GM23338 (cell line): ENCODE measurements at regions not wholly inside any gene's neighbourhood (a gene's known extent, or its start where the extent isn't known, plus 50 kb on each side); places are given as distances from the start of the nearest gene placed in this dataset.
A peak's percentile ranks its signal among the peaks of the same experiment; 100 is the strongest.

Experiments used
- ATAC-seq: fragments of 200-7000 bp; cut with Tn5 transposase; 3 replicates; pipeline ENCODE4 v1.9.1; 2020
- DNase-seq: peaks from one replicate; pipeline ENCODE4 v3.0.0-alpha.2; 2015; ENCODE audit warnings: low spot score
- H2AFZ ChIP-seq: fragments of 200-600 bp; sonication (generic); 2 replicates; pipeline ENCODE4 v1.8.0; 2016; ENCODE audit warnings: antibody characterized with exemption, mild to moderate bottlenecking, moderate library complexity
- H3F3A ChIP-seq: fragments of 200-600 bp; sonication (generic); replicated peaks from 2 replicates; pipeline ENCODE4 v1.8.0; 2017; ENCODE audit warnings: antibody characterized with exemption, mixed run types, low read depth
- H3K27ac ChIP-seq: fragments of 200-600 bp; sonication (generic); 2 replicates; pipeline ENCODE4 v1.6.1; 2016; ENCODE audit warnings: low read depth
- H3K27me3 ChIP-seq: fragments of 200-600 bp; sonication (generic); 2 replicates; pipeline ENCODE4 v1.8.0; 2016; ENCODE audit warnings: mild to moderate bottlenecking, mixed run types, moderate library complexity; ENCODE audit not compliant: insufficient read depth
- H3K36me3 ChIP-seq: fragments of 200-600 bp; sonication (generic); 2 replicates; pipeline ENCODE4 v1.8.0; 2016; ENCODE audit warnings: mild to moderate bottlenecking; ENCODE audit not compliant: insufficient read depth
- H3K4me1 ChIP-seq: fragments of 200-600 bp; sonication (generic); 2 replicates; pipeline ENCODE4 v1.8.0; 2016; ENCODE audit warnings: mild to moderate bottlenecking, moderate library complexity; ENCODE audit not compliant: insufficient read depth
- H3K4me2 ChIP-seq: fragments of 200-600 bp; sonication (generic); 2 replicates; pipeline ENCODE4 v1.7.1; 2017; ENCODE audit warnings: mixed run types
- H3K4me3 ChIP-seq: fragments of 200-600 bp; sonication (generic); 2 replicates; pipeline ENCODE4 v1.6.1; 2016; ENCODE audit warnings: mixed run types
- H3K79me2 ChIP-seq: fragments of 200-600 bp; sonication (generic); replicated peaks from 2 replicates; pipeline ENCODE4 v1.8.0; 2017; ENCODE audit warnings: mild to moderate bottlenecking; ENCODE audit not compliant: insufficient read depth
- H3K9me2 ChIP-seq: fragments of 200-600 bp; sonication (generic); 2 replicates; pipeline ENCODE4 v1.8.0; 2017; ENCODE audit not compliant: insufficient read depth
- H4K20me1 ChIP-seq: fragments of 200-600 bp; sonication (generic); replicated peaks from 2 replicates; pipeline ENCODE4 v1.8.0; 2017; ENCODE audit warnings: mild to moderate bottlenecking; ENCODE audit not compliant: insufficient read depth
- H3K27ac Mint-ChIP-seq: 2 replicates; pipeline ENCODE4 v1.8.0; 2020; ENCODE audit warnings: inconsistent platforms, mild to moderate bottlenecking, moderate library complexity, mixed read lengths
- H3K27me3 Mint-ChIP-seq: 3 replicates; pipeline ENCODE4 v1.8.0; 2022; ENCODE audit warnings: low read depth, mild to moderate bottlenecking, moderate library complexity, mixed read lengths, inconsistent platforms; ENCODE audit not compliant: insufficient read depth, poor library complexity
- H3K36me3 Mint-ChIP-seq: 3 replicates; pipeline ENCODE4 v1.8.0; 2021; ENCODE audit warnings: low read depth, mild to moderate bottlenecking, inconsistent platforms, moderate library complexity, mixed read lengths
- H3K4me1 Mint-ChIP-seq: 3 replicates; pipeline ENCODE4 v1.8.0; 2020; ENCODE audit warnings: mild to moderate bottlenecking, inconsistent platforms, mixed read lengths
- H3K4me3 Mint-ChIP-seq: 3 replicates; pipeline ENCODE4 v1.8.0; 2021; ENCODE audit warnings: moderate library complexity, mild to moderate bottlenecking, inconsistent platforms, mixed read lengths
- H3K9me3 Mint-ChIP-seq: 3 replicates; pipeline ENCODE4 v1.8.0; 2020; ENCODE audit warnings: moderate library complexity, mild to moderate bottlenecking, inconsistent platforms, mixed read lengths
- CREB1 ChIP-seq: fragments of 250-450 bp; sonication (Bioruptor Pico); IDR thresholded peaks from 2 replicates; pipeline ENCODE4 v1.5.0; 2020; ENCODE audit warnings: low read depth, mild to moderate bottlenecking, moderate library complexity
- CTCF ChIP-seq, 2 experiments: fragments of 200-600 bp in 1 of 2; sonication (generic) in 1 of 2; conservative IDR thresholded peaks; 2 replicates each; pipeline versions ENCODE4 v1.5.1 to v1.6.1; 2016 to 2017; ENCODE audit warnings: antibody characterized with exemption in 2 of 2, low read depth in 2 of 2, mild to moderate bottlenecking in 2 of 2, moderate library complexity in 1 of 2
- ETS1 ChIP-seq: IDR thresholded peaks from 2 replicates; pipeline ENCODE4 v1.6.1; 2016; ENCODE audit warnings: antibody characterized with exemption
- EZH2 ChIP-seq: fragments of 200-600 bp; sonication (generic); IDR thresholded peaks from one replicate; pipeline ENCODE4 v1.8.0; 2017; ENCODE audit warnings: antibody characterized with exemption, mild to moderate bottlenecking, low read depth; ENCODE audit not compliant: unreplicated experiment
- EZH2phosphoT487 ChIP-seq: fragments of 200-600 bp; sonication (generic); IDR thresholded peaks from one replicate; pipeline ENCODE4 v1.8.1; 2018; ENCODE audit warnings: antibody characterized with exemption; ENCODE audit not compliant: unreplicated experiment
- JUNB ChIP-seq: IDR thresholded peaks from one replicate; pipeline ENCODE4 v1.6.1; 2016; ENCODE audit warnings: antibody characterized with exemption; ENCODE audit not compliant: unreplicated experiment
- NANOG ChIP-seq: IDR thresholded peaks from 2 replicates; pipeline ENCODE4 v1.6.1; 2016; ENCODE audit warnings: antibody characterized with exemption, borderline replicate concordance
- REST ChIP-seq: IDR thresholded peaks from one replicate; pipeline ENCODE4 v1.6.1; 2018; ENCODE audit warnings: antibody characterized with exemption; ENCODE audit not compliant: unreplicated experiment
- STAT1 ChIP-seq: IDR thresholded peaks from one replicate; pipeline ENCODE4 v1.6.1; 2016; ENCODE audit warnings: antibody characterized with exemption; ENCODE audit not compliant: unreplicated experiment
- ZNF114 ChIP-seq: fragments of 250-450 bp; sonication (Bioruptor Pico); IDR thresholded peaks from 2 replicates; pipeline ENCODE4 v1.5.0; 2020; ENCODE audit warnings: mild to moderate bottlenecking, moderate library complexity
- ZNF331 ChIP-seq: fragments of 250-450 bp; sonication (Bioruptor Pico); IDR thresholded peaks from 2 replicates; pipeline ENCODE4 v1.5.0; 2020; ENCODE audit warnings: low read depth, mild to moderate bottlenecking, moderate library complexity
- ZNF462 ChIP-seq: fragments of 250-450 bp; sonication (Bioruptor Pico); IDR thresholded peaks from 2 replicates; pipeline ENCODE4 v1.5.0; 2020; ENCODE audit warnings: mild to moderate bottlenecking, moderate library complexity

- TF ChIP-seq CREB1 (no peak), NANOG (no peak), ETS1 (no peak)
These were observed 265.4 kb upstream of the ARHGAP20 start (continued) for GRCh38 chr11:110977661-110978060.

- H3K27me3 Mint-ChIP-seq: peaks cover 4% of the 10 kb centered on the region
- TF ChIP-seq JUNB (no peak), REST (no peak), EZH2 (no peak), ZNF114 (CRISPR knock-in tag) (no peak), CTCF (conservative IDR thresholded peaks at IDR 0.05; ENCODE audit: low read depth in 2 of 2) (no peak), CREB1 (no peak), ETS1 (no peak), ZNF462 (CRISPR knock-in tag) (no peak), STAT1 (no peak), EZH2phosphoT487 (no peak), ZNF331 (CRISPR knock-in tag) (no peak), NANOG (no peak)
These were observed 262.5 kb upstream of the ARHGAP20 start for GRCh38 chr11:110974731-110975130.

More at GRCh38 chr11:110974731-110975130, 262.5 kb upstream of the ARHGAP20 start:
- no peak overlapping the region for H3K4me3 Mint-ChIP-seq
- no peaks in the 10 kb centered on the region for H3K4me1 ChIP-seq
- 0 out of 2 replicates have a peak overlapping the region, but pooled peaks have one; percentile 1 for H2AFZ ChIP-seq
- ATAC-seq (no peak), DNase-seq (no peak)
- H4K20me1 ChIP-seq: no peaks in the 10 kb centered on the region
- no peak overlapping the region for H3K27ac ChIP-seq
- no peaks in the 10 kb centered on the region for H3F3A ChIP-seq
- peaks cover 4% of the 10 kb centered on the region; the same call in 1 of the 3 replicates for H3K9me3 Mint-ChIP-seq
- H3K79me2 ChIP-seq: no peaks in the 10 kb centered on the region
- H3K36me3 ChIP-seq: no peaks in the 10 kb centered on the region
- H3K4me1 Mint-ChIP-seq: no peaks in the 10 kb centered on the region; the same call in 2 of the 3 replicates
- H3K4me2 ChIP-seq: no peak overlapping the region
- H3K4me3 ChIP-seq: no peak overlapping the region
- no peak overlapping the region for H3K27ac Mint-ChIP-seq
- no peaks in the 10 kb centered on the region for H3K9me2 ChIP-seq
- H3K27me3 ChIP-seq: no peaks in the 10 kb centered on the region
- H3K36me3 Mint-ChIP-seq: no peaks in the 10 kb centered on the region
